ENCODE measurements at regions not wholly inside any gene's neighbourhood (a gene's known extent, or its start where the extent isn't known, plus 50 kb on each side); places are given as distances from the start of the nearest gene placed in this dataset.
"Not testable (repeated sequence)": the region's sequence is repeated elsewhere in the genome, so short reads cannot be mapped to it uniquely, and the experiment has no call there.

GRCh38 chr4:120554086-120554485 lies 368.4 kb downstream of the PRDM5 start:
- no peaks in the 10 kb centered on the region for H3K9me3 Mint-ChIP-seq
- DNase-seq = no peak
- ChIA-PET CTCF (no interaction called here), POLR2A (no interaction called here)
- H3K4me3 Mint-ChIP-seq = no peak overlapping the region
- H3K36me3 Mint-ChIP-seq (ENCODE audit: low read depth) = no peaks in the 10 kb centered on the region
- no peaks in the 10 kb centered on the region for H3K27me3 Mint-ChIP-seq
- H3K27ac Mint-ChIP-seq = no peak overlapping the region
- H3K4me1 Mint-ChIP-seq = no peaks in the 10 kb centered on the region

- not testable (repeated sequence) for H3K4me1 Mint-ChIP-seq; H3K36me3 Mint-ChIP-seq (ENCODE audit: low read depth); H3K4me3 Mint-ChIP-seq
Measured at GRCh38 chr4:120550624-120551220, 371.8 kb downstream of the PRDM5 start.

DNA sequence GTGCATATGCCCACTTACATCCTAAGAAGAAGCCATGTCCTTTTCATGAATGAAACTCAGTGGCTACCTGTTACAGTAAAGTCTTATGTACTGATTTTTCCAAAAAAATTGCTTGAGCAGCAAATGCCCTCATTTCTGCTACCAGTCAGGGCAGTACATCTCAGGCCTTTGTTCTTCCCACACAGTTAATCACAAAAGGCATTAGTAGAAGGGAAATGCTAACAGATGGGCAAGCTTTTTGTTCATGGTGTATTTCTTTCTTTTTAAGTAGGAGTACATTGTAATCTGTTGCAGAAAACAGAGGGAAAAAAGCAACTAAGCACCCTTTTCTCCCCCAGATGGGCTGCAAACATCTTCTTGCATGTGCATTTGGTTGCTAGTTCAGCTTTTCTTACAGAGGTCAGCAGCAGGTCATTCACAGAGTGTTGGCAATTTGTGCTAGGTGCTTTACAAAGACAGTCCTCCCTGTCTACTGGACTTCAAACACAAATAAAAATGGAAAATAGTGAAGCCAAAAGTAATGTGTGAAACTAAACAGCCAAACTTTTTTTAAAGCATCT lies 373.4 kb downstream of the PRDM5 start:
- CTCF ChIA-PET = no interaction called here
- no peak for DNase-seq
- Mint-ChIP-seq H3K4me1 (no peaks in the 10 kb centered on the region), H3K9me3 (no peaks in the 10 kb centered on the region), H3K27ac (no peak overlapping the region), H3K27me3 (no peaks in the 10 kb centered on the region), H3K36me3 (ENCODE audit: low read depth) (no peaks in the 10 kb centered on the region), H3K4me3 (no peak overlapping the region)
- POLR2A ChIA-PET = no interaction called here

More at GRCh38 chr4:120550624-120551220, 371.8 kb downstream of the PRDM5 start:
- H3K9me3 Mint-ChIP-seq, CTCF ChIA-PET, POLR2A ChIA-PET, H3K27ac Mint-ChIP-seq, H3K27me3 Mint-ChIP-seq, DNase-seq: not testable (repeated sequence)

- Mint-ChIP-seq H3K36me3 (ENCODE audit: low read depth) (no peaks in the 10 kb centered on the region), H3K27ac (no peak overlapping the region), H3K4me3 (no peak overlapping the region), H3K4me1 (no peaks in the 10 kb centered on the region), H3K27me3 (no peaks in the 10 kb centered on the region), H3K9me3 (no peaks in the 10 kb centered on the region)
- POLR2A ChIA-PET = no interaction called here
- no peak for DNase-seq
- CTCF ChIA-PET = no interaction called here
Measured at GRCh38 chr4:120545391-120545790, 377.1 kb downstream of the PRDM5 start.

GRCh38 chr4:120544838-120545237 lies 377.7 kb downstream of the PRDM5 start:
- H3K9me3 Mint-ChIP-seq = no peaks in the 10 kb centered on the region
- no peak overlapping the region for H3K4me3 Mint-ChIP-seq
- no peaks in the 10 kb centered on the region for H3K27me3 Mint-ChIP-seq
- DNase-seq = no peak
- no peaks in the 10 kb centered on the region for H3K36me3 Mint-ChIP-seq (ENCODE audit: low read depth)
- H3K27ac Mint-ChIP-seq = no peak overlapping the region
- H3K4me1 Mint-ChIP-seq = no peaks in the 10 kb centered on the region
- ChIA-PET POLR2A (no interaction called here), CTCF (no interaction called here)

- no peaks in the 10 kb centered on the region for H3K4me1 Mint-ChIP-seq
- no peaks in the 10 kb centered on the region for H3K27me3 Mint-ChIP-seq
- H3K36me3 Mint-ChIP-seq (ENCODE audit: low read depth) = no peaks in the 10 kb centered on the region
- H3K4me3 Mint-ChIP-seq = no peak overlapping the region
- no peak for DNase-seq
- H3K27ac Mint-ChIP-seq = no peak overlapping the region
- POLR2A ChIA-PET = no interaction called here
- H3K9me3 Mint-ChIP-seq = no peaks in the 10 kb centered on the region
- CTCF ChIA-PET = no interaction called here
Measured at GRCh38 chr4:120540625-120541024, 381.9 kb downstream of the PRDM5 start.

- H3K4me3 Mint-ChIP-seq = no peak overlapping the region
- DNase-seq = no peak
- no peaks in the 10 kb centered on the region for H3K36me3 Mint-ChIP-seq (ENCODE audit: low read depth)
- no peak overlapping the region for H3K27ac Mint-ChIP-seq
- no peaks in the 10 kb centered on the region for H3K4me1 Mint-ChIP-seq
- H3K9me3 Mint-ChIP-seq = no peaks in the 10 kb centered on the region
- CTCF ChIA-PET = no interaction called here
- no peaks in the 10 kb centered on the region for H3K27me3 Mint-ChIP-seq
- POLR2A ChIA-PET = no interaction called here
Measured at GRCh38 chr4:120536884-120537283, 385.6 kb downstream of the PRDM5 start.

GRCh38 chr4:120528428-120528827 lies 394.1 kb downstream of the PRDM5 start:
- H3K27ac Mint-ChIP-seq = no peak overlapping the region
- no peak for DNase-seq
- H3K4me3 Mint-ChIP-seq = no peak overlapping the region
- ChIA-PET CTCF (no interaction called here), POLR2A (no interaction called here)
- H3K9me3 Mint-ChIP-seq = no peaks in the 10 kb centered on the region
- H3K36me3 Mint-ChIP-seq (ENCODE audit: low read depth) = no peaks in the 10 kb centered on the region
- no peaks in the 10 kb centered on the region for H3K27me3 Mint-ChIP-seq
- H3K4me1 Mint-ChIP-seq = no peaks in the 10 kb centered on the region

- Mint-ChIP-seq H3K27me3 (no peaks in the 10 kb centered on the region), H3K9me3 (no peaks in the 10 kb centered on the region), H3K36me3 (ENCODE audit: low read depth) (no peaks in the 10 kb centered on the region), H3K4me1 (no peaks in the 10 kb centered on the region), H3K27ac (no peak overlapping the region), H3K4me3 (no peak overlapping the region)
- DNase-seq = no peak
- POLR2A ChIA-PET = no interaction called here
- CTCF ChIA-PET = no interaction called here
Measured at GRCh38 chr4:120526033-120526432, 396.5 kb downstream of the PRDM5 start.

- no peaks in the 10 kb centered on the region for H3K27me3 Mint-ChIP-seq
- H3K4me3 Mint-ChIP-seq = no peak overlapping the region
- H3K36me3 Mint-ChIP-seq (ENCODE audit: low read depth) = no peaks in the 10 kb centered on the region
Measured at GRCh38 chr4:120525106-120525505, 397.4 kb downstream of the PRDM5 start.

GRCh38 chr4:120524237-120524636 lies 398.3 kb downstream of the PRDM5 start:
- no peaks in the 10 kb centered on the region for H3K9me3 Mint-ChIP-seq
- H3K27me3 Mint-ChIP-seq = no peaks in the 10 kb centered on the region
- H3K4me1 Mint-ChIP-seq = no peaks in the 10 kb centered on the region
- H3K36me3 Mint-ChIP-seq (ENCODE audit: low read depth) = no peaks in the 10 kb centered on the region
- no peak overlapping the region for H3K4me3 Mint-ChIP-seq
- DNase-seq = no peak
- H3K27ac Mint-ChIP-seq = no peak overlapping the region
- ChIA-PET CTCF (interaction anchor here (0.5 to 0.7 kb wide), 2 partner anchors 76 to 1013 kb away, joined by 3 read pairs; no protein-coding TSS in a partner anchor), POLR2A (no interaction called here)

More at GRCh38 chr4:120525106-120525505, 397.4 kb downstream of the PRDM5 start:
- ChIA-PET POLR2A (no interaction called here), CTCF (interaction anchor here (0.7 kb wide), 1 partner anchor 1014 kb away, joined by 3 read pairs; no protein-coding TSS in a partner anchor)
- no peaks in the 10 kb centered on the region for H3K9me3 Mint-ChIP-seq
- DNase-seq = no peak
- no peaks in the 10 kb centered on the region for H3K4me1 Mint-ChIP-seq
- H3K27ac Mint-ChIP-seq = no peak overlapping the region

GRCh38 chr4:120520761-120521160 lies 401.8 kb downstream of the PRDM5 start:
- POLR2A ChIA-PET = no interaction called here
- H3K36me3 Mint-ChIP-seq (ENCODE audit: low read depth) = no peaks in the 10 kb centered on the region
- H3K9me3 Mint-ChIP-seq = no peaks in the 10 kb centered on the region
- H3K27ac Mint-ChIP-seq = no peak overlapping the region
- no peaks in the 10 kb centered on the region for H3K4me1 Mint-ChIP-seq
- CTCF ChIA-PET = no interaction called here
- H3K4me3 Mint-ChIP-seq = no peak overlapping the region
- no peak for DNase-seq
- H3K27me3 Mint-ChIP-seq = no peaks in the 10 kb centered on the region

GRCh38 chr4:120517966-120518365 lies 404.6 kb downstream of the PRDM5 start:
- Mint-ChIP-seq H3K4me1 (no peaks in the 10 kb centered on the region), H3K4me3 (no peak overlapping the region), H3K27me3 (no peaks in the 10 kb centered on the region), H3K36me3 (ENCODE audit: low read depth) (no peaks in the 10 kb centered on the region), H3K9me3 (no peaks in the 10 kb centered on the region), H3K27ac (no peak overlapping the region)
- no peak for DNase-seq
- POLR2A ChIA-PET = no interaction called here
- CTCF ChIA-PET = no interaction called here

GRCh38 chr4:120509719-120510118 lies 412.8 kb downstream of the PRDM5 start:
- Mint-ChIP-seq H3K27me3 (no peaks in the 10 kb centered on the region), H3K4me3 (no peak overlapping the region), H3K36me3 (ENCODE audit: low read depth) (no peaks in the 10 kb centered on the region), H3K27ac (no peak overlapping the region), H3K4me1 (no peaks in the 10 kb centered on the region), H3K9me3 (no peaks in the 10 kb centered on the region)
- ChIA-PET CTCF (no interaction called here), POLR2A (no interaction called here)
- no peak for DNase-seq
